Fibroblast of villous mesenchyme (primary cell): ENCODE measurements at regions not wholly inside any gene's neighbourhood (a gene's known extent, or its start where the extent isn't known, plus 50 kb on each side); places are given as distances from the start of the nearest gene placed in this dataset.
"Not testable (repeated sequence)": the region's sequence is repeated elsewhere in the genome, so short reads cannot be mapped to it uniquely, and the experiment has no call there.

Experiments
- DNase-seq: peaks from one replicate; pipeline ENCODE4 v3.0.0-alpha.2; 2010; ENCODE audit warnings: low read depth
- H3K4me3 ChIP-seq: 2 replicates; pipeline ENCODE4 v1.5.1; 2011; ENCODE audit warnings: low read depth, mild to moderate bottlenecking, low read length
- CTCF ChIP-seq: IDR thresholded peaks from 2 replicates; pipeline ENCODE4 v1.5.1; 2012; ENCODE audit warnings: low read depth, mild to moderate bottlenecking, low read length; ENCODE audit not compliant: insufficient read depth

- TF ChIP-seq CTCF: no peak
- DNase-seq: no peak
- no peak overlapping the region for H3K4me3 ChIP-seq
These were observed 836.8 kb downstream of the ZPLD1 start for GRCh38 chr3:103271575-103271974.

GRCh38 chr3:103295974-103296570 is 861.3 kb downstream of the ZPLD1 start:
- no peak for DNase-seq
- no peak overlapping the region for H3K4me3 ChIP-seq
- no peak for TF ChIP-seq CTCF

GRCh38 chr3:103297502-103297901 is 862.7 kb downstream of the ZPLD1 start:
- H3K4me3 ChIP-seq, DNase-seq: not testable (repeated sequence)

- DNase-seq: no peak
- no peak for TF ChIP-seq CTCF
- no peak overlapping the region for H3K4me3 ChIP-seq
These were observed 871.3 kb downstream of the ZPLD1 start for GRCh38 chr3:103306104-103306503.

- H3K4me3 ChIP-seq: no peak overlapping the region
- no peak for DNase-seq
- no peak for TF ChIP-seq CTCF
These were observed 874.1 kb downstream of the ZPLD1 start for GRCh38 chr3:103308921-103309320.

- TF ChIP-seq CTCF: no peak
- DNase-seq: no peak
- no peak overlapping the region for H3K4me3 ChIP-seq
These were observed 885.1 kb downstream of the ZPLD1 start for GRCh38 chr3:103319912-103320311.

GRCh38 chr3:103337179-103337845 is 902.5 kb downstream of the ZPLD1 start:
- no peak overlapping the region for H3K4me3 ChIP-seq
- TF ChIP-seq CTCF: no peak
- no peak for DNase-seq
